GM21367 (cell line): ENCODE measurements at regions not wholly inside any gene's neighbourhood (a gene's known extent, or its start where the extent isn't known, plus 50 kb on each side); places are given as distances from the start of the nearest gene placed in this dataset.

Source experiments
- ATAC-seq: cut with Tn5 transposase; IDR thresholded peaks from one replicate; pipeline ENCODE4 v1.9.1; 2021; ENCODE audit not compliant: unreplicated experiment

DNA sequence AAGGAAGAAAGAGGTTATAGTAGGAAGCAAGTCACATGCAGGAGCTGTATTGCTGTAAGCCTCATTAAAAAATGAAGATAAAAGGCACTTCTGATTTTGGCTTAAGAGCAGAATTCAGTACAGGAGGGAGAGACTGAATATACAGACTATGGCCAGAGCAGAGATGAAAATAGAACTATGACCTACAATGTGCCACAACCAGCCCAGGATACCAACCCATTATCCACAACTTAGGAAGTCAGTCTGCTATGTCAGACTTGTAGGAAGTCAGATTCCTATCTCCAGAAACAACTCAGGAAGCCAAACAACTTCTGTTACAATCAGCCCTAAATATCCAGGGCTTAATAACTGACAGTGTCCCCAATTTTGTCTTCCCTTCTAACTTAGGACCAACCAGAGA is 156.2 kb upstream of the ANKH start:
- ATAC-seq: no peak

DNA sequence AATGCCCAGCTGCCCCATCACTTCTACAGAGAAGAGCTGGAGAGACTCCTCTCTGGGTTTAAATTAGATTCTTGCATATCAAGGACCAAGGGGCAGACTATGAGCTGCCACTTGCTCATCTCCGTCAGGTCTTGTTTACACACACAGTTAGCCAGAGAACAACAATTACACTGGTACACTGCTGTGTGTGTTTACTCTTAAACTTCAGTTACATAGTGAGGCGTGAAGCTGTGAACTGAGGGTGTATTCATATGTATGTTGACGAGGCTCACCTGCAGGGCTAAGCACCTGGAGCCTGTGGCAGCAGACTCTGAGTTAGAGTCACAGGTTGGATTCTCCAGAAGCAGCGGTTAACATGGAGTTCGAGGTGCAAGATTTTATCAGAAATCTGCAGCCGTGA is 155.4 kb upstream of the ANKH start:
- no peak for ATAC-seq

DNA sequence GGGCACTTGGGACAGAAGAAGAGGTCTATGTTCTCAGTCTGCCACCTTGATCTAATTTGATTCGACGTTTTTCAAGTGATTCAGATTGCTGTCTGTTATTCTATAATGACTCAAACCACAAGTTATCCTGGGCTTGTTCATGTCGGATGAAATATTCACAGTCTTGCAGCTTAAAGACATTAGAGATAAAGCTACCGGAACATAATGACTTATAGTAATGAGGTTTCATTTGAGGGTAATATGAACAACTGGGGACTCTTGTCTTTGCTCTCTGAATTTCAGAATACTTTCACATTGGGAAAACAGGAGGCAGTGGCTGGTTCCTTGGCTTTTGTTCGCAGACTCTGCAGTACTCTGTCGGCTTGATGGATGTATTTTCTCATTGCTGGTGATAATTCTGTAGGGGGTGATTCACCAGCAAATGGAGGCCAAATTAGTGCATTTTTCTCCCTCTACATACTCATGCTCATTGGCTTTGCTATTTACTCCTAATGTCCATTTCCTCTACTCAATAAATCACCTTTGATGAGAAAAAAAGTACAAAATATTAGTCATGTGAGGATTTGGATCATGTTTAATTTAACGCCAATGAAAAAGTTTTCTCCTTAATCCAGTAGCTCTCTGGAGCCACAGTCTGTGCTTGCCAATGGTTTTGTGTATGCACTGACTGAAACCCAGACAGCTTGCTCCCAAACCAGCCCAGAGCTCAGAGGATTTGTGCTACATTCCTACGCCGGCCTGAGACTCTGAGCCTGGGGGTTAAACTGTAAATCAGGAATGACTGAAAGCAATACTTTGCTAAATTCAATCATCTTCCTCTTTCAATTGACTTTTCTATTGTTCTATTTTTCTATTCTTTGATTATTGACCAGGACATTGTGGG is 154.7 kb upstream of the ANKH start:
- ATAC-seq: no peak

DNA sequence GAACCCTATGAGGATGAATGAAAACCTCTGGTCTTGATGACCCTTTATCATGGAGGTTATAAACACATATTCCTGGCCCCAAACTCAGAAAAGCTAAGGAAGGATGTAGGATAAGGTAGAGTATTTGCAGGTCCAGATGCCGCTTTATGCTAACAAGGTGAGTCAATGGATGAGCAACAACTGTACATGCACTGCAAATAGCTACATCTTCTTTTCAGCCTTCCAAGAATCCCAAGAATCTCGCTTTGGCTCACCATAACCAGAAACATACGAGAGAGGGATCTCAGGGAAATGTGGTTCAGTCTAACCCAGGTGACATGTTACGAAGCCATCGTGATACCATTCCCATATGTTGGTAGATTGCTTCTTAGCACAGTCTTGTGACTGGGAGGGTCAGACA is 152.3 kb upstream of the ANKH start:
- no peak for ATAC-seq

GRCh38 chr5:15023266-15023665 is 151.7 kb upstream of the ANKH start:
- ATAC-seq: no peak

DNA sequence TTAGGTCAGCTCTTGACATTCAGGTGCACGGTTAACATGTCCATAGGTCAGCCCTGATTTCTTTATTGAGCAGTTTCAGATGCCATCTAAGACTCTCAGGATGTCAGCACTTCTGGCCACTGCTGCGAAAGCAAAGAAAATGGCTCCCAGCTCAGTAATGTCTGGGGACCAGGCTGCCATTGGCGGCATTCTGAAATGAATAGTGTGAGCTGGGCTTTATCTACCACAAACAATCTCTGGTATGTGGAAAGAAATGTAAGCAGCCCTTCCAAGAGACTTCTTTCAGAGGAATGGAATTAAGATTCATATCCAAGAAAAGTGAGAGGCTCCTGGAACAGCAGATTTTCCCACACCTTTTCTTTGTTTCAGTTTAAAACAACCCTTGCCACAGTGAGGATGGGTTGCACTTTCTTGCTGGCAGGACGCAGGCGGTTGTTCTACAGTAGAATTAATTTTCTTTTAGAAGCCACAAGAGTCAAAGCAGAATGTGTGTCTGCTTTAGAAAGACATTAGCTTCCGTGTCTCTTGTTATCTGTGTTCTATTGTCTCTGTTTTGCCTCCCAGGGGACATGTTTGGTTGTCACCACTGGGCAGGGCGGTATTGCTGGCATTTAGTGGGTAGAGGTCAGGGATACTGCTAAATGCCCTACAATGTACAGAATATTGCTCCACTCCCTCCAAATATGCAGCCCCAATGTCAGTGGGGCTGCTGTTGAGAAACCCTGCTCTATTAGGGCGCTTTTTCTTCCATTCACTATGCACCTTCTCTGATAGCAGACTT is 149.9 kb upstream of the ANKH start:
- no peak for ATAC-seq

DNA sequence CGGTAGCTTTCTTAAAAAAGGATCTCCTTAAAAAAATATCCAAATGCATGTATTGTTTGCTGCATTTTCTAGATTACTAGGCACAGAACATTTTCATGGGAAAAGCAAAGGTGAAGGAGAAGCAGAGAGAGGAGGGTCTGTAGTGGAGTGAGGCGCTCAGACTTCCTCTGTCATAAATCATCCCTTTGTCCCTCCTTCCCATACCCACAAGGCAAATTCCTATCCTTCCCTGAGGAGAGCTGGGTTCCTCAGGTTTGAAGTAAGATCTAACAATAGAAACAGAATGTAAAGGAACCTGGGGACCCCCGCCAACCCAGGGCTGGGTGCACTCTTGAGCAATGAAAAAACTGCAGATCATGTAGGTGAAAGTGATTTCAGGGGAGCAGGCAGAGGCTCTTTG is 149.2 kb upstream of the ANKH start:
- ATAC-seq: no peak

- no peak for ATAC-seq
These were observed 143.2 kb upstream of the ANKH start for GRCh38 chr5:15014809-15015208.

GRCh38 chr5:15013654-15014463 is 142.3 kb upstream of the ANKH start:
- no peak for ATAC-seq

GRCh38 chr5:15012061-15012460 is 140.5 kb upstream of the ANKH start:
- ATAC-seq: no peak

DNA sequence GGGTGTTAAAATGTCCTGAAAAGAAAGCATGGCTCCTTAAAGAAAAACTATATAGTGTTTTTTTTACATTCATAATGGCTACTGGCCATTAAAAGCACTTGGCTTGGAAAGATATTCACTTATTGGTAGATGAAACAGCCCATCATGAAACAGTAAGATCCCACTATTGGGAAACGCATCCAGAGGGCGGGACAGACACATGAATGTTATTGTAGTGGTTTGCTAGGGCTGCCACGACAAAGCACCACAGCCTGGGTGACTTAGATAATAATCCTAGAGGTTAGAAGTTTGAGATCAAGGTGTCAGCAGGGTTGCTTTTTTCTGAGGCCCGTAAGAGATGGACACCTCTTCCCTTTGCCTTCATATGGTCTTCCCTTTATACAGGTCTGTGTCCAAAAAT is 139.4 kb upstream of the ANKH start:
- no peak for ATAC-seq

GRCh38 chr5:15009420-15009819 is 137.8 kb upstream of the ANKH start:
- no peak for ATAC-seq

- ATAC-seq: no peak
These were observed 137.3 kb upstream of the ANKH start for GRCh38 chr5:15008921-15009320.

- no peak for ATAC-seq
These were observed 136.9 kb upstream of the ANKH start for GRCh38 chr5:15008476-15008875.

DNA sequence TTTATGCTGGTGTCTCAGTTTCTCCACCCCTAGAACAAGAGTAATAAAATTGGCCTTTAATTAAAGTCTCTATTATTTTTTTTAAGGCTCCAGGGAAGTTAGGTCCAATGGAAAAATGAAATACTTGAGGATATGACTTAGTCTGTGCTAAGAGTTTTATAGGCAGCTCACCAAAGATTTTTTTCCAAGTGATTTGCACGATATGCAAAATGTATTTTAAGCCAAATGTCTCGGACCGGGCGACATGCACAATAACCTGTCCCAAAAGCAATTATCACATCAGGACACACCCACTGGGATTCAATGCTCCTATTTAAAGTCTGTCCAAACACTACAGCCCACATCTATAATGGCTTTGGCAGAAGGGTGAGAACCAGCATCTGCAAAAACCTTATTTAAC is 136.1 kb upstream of the ANKH start:
- ATAC-seq: no peak

DNA sequence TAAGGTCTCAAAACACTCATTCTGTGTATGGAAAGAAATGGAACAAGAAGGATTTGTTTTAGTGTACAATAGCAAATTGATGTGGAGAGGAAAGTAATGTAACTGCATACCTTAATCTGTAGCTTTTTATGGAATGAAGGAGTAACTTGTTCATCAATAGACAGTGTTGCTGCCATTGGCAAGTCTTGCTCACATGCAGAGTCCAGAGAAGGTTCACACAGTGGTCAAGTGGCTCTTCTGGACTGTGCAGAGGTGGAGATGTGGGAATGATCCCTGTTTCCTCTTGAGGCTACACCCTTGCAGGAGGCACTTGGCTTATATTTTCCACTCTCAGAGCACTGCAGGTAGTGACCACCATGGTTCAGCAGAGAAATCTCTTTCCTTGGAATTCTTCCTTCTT is 132.9 kb upstream of the ANKH start:
- ATAC-seq: no peak

- peak; percentile 88 for ATAC-seq
These were observed 131.9 kb upstream of the ANKH start for GRCh38 chr5:15003511-15003920.

DNA sequence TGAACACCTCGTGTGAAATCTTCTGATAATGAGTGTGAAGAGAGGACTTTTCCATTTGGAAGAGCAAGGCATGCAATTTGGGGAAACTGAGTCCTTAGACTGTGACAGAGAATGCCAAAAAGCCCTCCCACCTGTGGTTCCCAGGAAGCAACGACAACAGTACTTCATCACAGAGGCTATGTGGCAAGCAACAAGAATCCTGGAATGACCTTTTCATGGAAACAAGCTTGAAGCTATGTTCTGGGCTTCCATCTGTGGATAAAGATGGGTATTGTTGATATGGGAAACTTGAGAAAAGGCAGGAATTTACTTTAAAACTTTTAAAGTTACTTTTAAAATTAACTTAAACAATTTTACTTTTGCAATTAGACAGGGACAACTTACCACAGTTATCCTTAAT is 131.2 kb upstream of the ANKH start:
- ATAC-seq: no peak

- no peak for ATAC-seq
These were observed 130.6 kb upstream of the ANKH start for GRCh38 chr5:15002173-15002572.

GRCh38 chr5:15001517-15001916 is 129.9 kb upstream of the ANKH start:
- ATAC-seq: no peak

DNA sequence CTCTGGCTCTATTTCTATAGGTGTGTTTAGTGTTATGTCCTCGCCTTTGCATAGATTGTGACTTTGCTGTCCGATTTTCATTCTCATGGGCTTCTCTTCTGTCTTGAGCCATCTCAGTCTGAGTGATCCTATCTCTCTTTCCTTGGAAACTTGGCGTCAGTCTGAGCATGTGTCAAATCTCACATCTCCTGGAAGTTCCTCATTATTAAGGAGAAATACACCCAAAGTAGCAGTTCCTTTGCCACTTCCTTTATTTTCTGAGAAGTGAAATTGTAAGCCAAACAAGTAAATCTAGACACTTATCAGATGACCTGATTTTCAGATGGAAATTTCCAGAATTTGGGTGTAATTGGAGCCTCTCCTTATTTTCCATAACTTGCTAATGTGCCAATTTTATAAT is 126.9 kb upstream of the ANKH start:
- no peak for ATAC-seq

DNA sequence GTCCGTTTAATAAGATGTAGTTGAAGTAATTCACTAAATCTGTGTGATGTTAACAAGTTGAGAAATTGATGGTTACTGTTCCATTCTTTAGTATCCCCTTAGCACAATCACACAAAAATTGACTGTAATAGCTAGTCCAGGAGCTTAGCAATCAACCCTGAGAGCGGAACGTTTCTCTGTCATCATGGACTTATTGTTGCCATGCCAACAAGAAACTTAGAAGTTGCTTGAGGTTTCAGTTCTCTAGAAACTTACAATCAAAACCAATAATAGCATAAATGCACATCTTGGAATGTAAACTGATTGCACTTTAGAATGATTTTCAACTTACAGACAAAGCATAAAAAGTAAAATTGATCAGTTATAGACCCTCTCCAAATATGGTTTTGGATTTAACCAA is 125.4 kb upstream of the ANKH start:
- peak; percentile 85 for ATAC-seq
